Kidney (tissue), 13 donors: ENCODE measurements at regions not wholly inside any gene's neighbourhood (a gene's known extent, or its start where the extent isn't known, plus 50 kb on each side); places are given as distances from the start of the nearest gene placed in this dataset.
A peak's percentile ranks its signal among the peaks of the same experiment; 100 is the strongest.

ENCODE experiments used
- DNase-seq, 5 donors: peaks; one replicate each; pipeline ENCODE4 v3.0.0-alpha.2; 2013 to 2020
- FAIRE-seq: peaks from 2 replicates; lab custom pipeline; 2012; peaks lifted over from hg19 to GRCh38; lab: Jason Lieb, UNC
- H3K27ac ChIP-seq, 2 donors: one replicate each; pipeline ENCODE4 v1.7.0; 2013; ENCODE audit warnings: low read depth in 2 of 2, low read length in 2 of 2, inconsistent platforms in 1 of 2
- H3K27me3 ChIP-seq: one replicate; pipeline ENCODE4 v1.7.1; 2013; ENCODE audit warnings: low read length, inconsistent platforms; ENCODE audit not compliant: control insufficient read depth, insufficient read depth
- H3K36me3 ChIP-seq, 3 donors: one replicate each; pipeline versions ENCODE4 v1.7.0 to v1.7.1; 2013; ENCODE audit warnings: low read length in 3 of 3, control low read depth in 1 of 3, inconsistent platforms in 1 of 3; ENCODE audit not compliant: insufficient read depth in 3 of 3, control insufficient read depth in 2 of 3
- H3K4me1 ChIP-seq, 3 donors: one replicate each; pipeline versions ENCODE4 v1.7.0 to v1.7.1; 2013; ENCODE audit warnings: low read length in 3 of 3, inconsistent platforms in 1 of 3, low read depth in 1 of 3; ENCODE audit not compliant: control insufficient read depth in 2 of 3, insufficient read depth in 2 of 3
- H3K4me3 ChIP-seq, 3 donors: one replicate each; pipeline versions ENCODE4 v1.7.0 to v1.8.1; 2013; ENCODE audit warnings: low read length in 3 of 3, control low read depth in 1 of 3, inconsistent platforms in 1 of 3
- H3K9ac ChIP-seq, 3 donors: one replicate each; pipeline versions ENCODE4 v1.7.0 to v1.7.1; 2013; ENCODE audit warnings: low read length in 3 of 3, control low read depth in 1 of 3, inconsistent platforms in 1 of 3
- H3K9me3 ChIP-seq, 3 donors: one replicate each; pipeline versions ENCODE4 v1.7.0 to v1.7.1; 2013; ENCODE audit warnings: low read length in 3 of 3, control low read depth in 1 of 3, inconsistent platforms in 1 of 3; ENCODE audit not compliant: control insufficient read depth in 2 of 3, insufficient read depth in 1 of 3
- intact Hi-C: fragments of 100-400 bp; cut with DNase I; formaldehyde crosslinking; loops from one replicate; pipeline ENCODE4 v1.11.1; 2022
- TF ChIP-seq, protein P1 (sequence below): IDR thresholded peaks from 3 replicates; pipeline ENCODE4 v1.5.1; 2012; ENCODE audit warnings: mild to moderate bottlenecking, moderate library complexity, borderline replicate concordance; ENCODE audit not compliant: insufficient read depth; ENCODE audit errors: extremely low read depth
- donor health status: control.
- donor health status: control.
- donor health status: control.
- donor health status: control.
- donor health status: control.
- donor health status: DM: yes; HTN: yes; CAD: no.
- donor health status: Normal renal cell carcinoma (clear cell type).

DNA sequence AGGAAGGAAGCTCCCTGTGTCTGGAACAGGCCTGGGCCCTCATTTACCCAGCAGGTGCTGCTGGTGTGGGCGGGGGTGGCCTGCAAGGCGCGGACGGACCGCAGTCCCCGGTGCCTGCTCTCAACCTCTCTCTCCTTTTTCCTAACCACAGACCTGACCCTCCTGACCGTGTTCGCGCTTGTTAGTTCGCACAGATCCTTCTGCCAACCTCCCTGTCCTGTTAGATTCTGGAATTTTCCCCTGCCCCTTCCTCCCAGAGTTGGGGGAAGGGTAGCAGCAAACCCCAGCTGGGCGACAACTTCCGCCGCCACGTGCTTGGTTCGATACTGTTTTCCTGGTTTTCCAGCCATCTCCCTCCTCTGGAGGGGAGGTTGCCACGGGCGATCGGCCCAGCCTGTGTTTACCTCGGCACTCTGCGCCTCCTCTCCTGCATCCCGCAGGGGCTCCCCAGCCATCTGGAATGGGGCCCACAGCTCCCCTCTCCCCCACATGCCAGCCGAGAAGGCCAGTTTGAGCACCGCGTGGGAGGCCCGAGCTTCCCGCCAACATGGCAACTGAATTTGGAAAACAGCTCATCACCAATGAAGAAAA is 70.8 kb upstream of the UNC5A start:
- DNase-seq (peak in 4 of 5 donors; percentile 34 to 65 (median 44)), FAIRE-seq (no peak)
- intact Hi-C loops, result no loop called here
- Histone ChIP-seq H3K36me3 (no peaks in the 10 kb centered on the region), H3K9me3 (no peaks in the 10 kb centered on the region), H3K9ac (no peak overlapping the region), H3K27me3 (peaks cover 6% of the 10 kb centered on the region), H3K27ac (no peak overlapping the region), H3K4me1 (no peaks in the 10 kb centered on the region), H3K4me3 (no peak overlapping the region)
- TF ChIP-seq, protein P1, sequence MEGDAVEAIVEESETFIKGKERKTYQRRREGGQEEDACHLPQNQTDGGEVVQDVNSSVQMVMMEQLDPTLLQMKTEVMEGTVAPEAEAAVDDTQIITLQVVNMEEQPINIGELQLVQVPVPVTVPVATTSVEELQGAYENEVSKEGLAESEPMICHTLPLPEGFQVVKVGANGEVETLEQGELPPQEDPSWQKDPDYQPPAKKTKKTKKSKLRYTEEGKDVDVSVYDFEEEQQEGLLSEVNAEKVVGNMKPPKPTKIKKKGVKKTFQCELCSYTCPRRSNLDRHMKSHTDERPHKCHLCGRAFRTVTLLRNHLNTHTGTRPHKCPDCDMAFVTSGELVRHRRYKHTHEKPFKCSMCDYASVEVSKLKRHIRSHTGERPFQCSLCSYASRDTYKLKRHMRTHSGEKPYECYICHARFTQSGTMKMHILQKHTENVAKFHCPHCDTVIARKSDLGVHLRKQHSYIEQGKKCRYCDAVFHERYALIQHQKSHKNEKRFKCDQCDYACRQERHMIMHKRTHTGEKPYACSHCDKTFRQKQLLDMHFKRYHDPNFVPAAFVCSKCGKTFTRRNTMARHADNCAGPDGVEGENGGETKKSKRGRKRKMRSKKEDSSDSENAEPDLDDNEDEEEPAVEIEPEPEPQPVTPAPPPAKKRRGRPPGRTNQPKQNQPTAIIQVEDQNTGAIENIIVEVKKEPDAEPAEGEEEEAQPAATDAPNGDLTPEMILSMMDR, result no peak

DNA sequence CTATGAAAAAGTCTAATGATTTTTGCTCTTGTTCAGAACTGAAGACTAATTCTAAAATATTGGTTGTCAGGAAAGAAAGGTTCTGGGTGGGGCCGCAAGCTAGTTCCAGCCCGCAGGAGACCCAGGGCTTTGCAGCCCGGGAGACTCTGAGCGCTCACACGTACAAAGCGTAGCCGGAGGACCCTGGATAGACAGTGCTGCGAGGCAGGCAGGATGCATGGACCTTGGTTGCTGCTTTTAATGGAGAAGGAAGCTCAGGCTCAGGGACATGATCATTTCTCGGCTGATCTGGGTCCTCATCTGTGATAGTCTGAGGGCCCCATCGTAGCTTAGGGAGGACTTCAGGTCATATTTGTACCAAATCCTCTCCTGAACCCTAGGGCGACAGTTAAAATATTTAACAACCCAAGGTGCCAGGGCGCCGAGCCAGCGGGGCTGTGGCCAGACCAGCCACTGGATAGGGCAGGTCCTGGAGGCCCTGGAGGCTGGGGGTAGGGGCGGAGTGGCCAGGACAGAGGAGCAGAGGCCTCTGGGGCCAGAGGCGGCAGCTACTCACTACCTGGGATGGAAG is 70.1 kb upstream of the UNC5A start:
- intact Hi-C loops, result no loop called here
- Histone ChIP-seq H3K9ac (no peak overlapping the region), H3K27me3 (peaks cover 8% of the 10 kb centered on the region), H3K36me3 (no peaks in the 10 kb centered on the region), H3K4me3 (no peak overlapping the region), H3K9me3 (no peaks in the 10 kb centered on the region), H3K4me1 (no peaks in the 10 kb centered on the region), H3K27ac (no peak overlapping the region)
- TF ChIP-seq, protein P1, result no peak
- DNase-seq (no peak), FAIRE-seq (no peak)

DNA sequence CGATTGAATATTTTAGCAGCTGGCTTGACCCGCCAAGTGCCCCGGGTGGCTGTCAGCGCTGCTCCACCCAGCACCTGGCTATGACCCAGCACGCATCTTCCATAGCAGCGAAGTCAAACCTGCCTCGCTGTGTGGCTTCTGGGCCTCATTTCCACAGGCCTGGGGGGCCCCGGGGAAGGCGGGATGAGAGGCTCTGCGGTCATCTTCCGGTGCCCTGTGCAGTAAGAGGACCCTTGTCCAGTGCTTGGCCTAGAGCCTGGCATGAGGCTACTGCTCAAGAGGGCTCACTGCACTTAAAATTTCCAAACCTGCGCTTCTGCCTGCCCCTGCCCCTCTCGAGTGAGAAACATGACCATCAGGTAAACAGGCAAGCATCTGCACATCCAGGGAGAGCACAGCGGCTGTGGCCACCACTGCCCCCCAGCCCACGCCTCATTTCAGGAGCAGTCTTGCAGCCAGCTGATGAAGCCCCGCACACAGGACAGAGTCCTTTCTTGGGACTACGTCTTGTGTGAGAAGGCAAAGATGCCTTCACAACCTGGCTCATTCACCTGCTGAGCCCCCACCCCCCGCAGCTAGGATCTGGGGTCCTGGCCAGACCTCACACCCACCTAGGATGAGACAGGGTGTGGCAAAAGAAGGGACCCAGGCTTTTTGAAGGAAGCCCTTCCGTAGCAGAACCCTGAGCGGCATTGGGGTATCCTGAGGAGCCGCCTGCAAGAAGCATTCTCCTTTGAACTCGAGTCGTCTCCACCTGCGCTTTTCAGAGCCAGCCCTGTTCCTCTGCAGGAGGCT is 69.5 kb upstream of the UNC5A start:
- FAIRE-seq (no peak), DNase-seq (peak in 1 of 5 donors; percentile 7)
- H3K27me3 ChIP-seq, result peaks cover 9% of the 10 kb centered on the region

More for the DNA sequence above, 69.5 kb upstream of the UNC5A start:
- H3K36me3 ChIP-seq, result no peaks in the 10 kb centered on the region
- no peak overlapping the region for H3K27ac ChIP-seq
- intact Hi-C loops, result no loop called here
- H3K9ac ChIP-seq, result no peak overlapping the region
- H3K9me3 ChIP-seq, result no peaks in the 10 kb centered on the region
- H3K4me1 ChIP-seq, result no peaks in the 10 kb centered on the region
- TF ChIP-seq, protein P1, result no peak
- H3K4me3 ChIP-seq, result no peak overlapping the region
